ENCODE measurements at regions not wholly inside any gene's neighbourhood (a gene's known extent, or its start where the extent isn't known, plus 50 kb on each side); places are given as distances from the start of the nearest gene placed in this dataset.
"Not testable (repeated sequence)": the region's sequence is repeated elsewhere in the genome, so short reads cannot be mapped to it uniquely, and the experiment has no call there.

DNA sequence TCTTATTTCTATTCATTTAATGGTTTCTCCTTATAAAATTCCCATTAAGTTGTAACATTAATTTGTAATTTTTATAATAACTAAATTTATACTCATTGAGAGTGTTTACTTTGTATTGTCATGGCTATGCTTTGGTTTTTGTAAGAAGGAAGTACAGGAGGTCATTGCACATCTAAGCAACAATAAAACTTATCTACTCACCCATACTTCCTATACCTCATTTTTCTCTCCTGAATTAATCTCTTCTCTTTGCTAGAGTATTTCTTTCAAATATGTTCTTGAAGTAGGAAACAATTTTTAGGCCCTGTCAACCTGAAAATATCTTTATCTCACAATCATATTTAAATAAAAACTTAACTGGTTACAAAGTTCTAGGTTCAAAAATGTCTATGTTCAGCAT is 95.4 kb upstream of the WDR11 start:
- DNase-seq (ENCODE audit: low spot score) = no peak

DNA sequence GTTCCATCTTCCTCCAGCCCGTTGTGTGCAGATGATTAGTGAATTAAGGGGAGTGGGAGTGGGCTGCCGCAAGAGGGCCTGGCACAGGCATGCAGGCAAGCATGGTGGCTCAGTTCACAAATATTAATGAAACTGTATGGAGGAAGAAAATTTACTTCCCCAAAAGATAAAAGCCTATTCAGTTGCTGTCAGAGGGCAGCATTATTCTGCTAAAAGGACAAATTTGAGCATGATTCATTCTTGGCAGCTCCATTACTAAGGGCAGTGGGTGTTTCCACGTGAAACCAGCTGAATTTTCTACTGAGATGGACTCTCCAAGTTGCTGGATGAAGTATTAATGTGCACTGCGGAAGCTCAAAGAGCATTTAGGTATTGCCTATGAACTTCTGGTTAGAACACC is 90.9 kb upstream of the WDR11 start:
- DNase-seq (ENCODE audit: low spot score) = no peak

DNA sequence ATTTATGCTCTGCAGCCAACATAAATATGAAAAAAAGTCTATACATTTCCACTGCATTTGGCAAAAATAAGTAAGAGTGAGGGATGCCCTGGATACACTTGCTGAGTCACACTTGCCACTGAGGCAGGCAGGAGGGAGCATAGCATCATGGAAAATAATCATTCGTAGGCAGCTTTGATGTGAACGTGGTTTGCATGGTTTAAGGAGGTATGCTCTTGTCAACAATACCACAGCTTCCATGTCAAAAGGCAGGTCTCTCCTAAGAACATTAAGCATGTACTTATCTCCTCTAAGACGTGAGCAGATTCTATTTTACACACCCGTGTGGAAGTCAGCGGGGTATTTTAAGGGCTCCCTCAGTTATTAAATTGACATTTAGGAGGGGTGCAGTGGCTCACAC is 89.2 kb upstream of the WDR11 start:
- DNase-seq (ENCODE audit: low spot score) = no peak

DNA sequence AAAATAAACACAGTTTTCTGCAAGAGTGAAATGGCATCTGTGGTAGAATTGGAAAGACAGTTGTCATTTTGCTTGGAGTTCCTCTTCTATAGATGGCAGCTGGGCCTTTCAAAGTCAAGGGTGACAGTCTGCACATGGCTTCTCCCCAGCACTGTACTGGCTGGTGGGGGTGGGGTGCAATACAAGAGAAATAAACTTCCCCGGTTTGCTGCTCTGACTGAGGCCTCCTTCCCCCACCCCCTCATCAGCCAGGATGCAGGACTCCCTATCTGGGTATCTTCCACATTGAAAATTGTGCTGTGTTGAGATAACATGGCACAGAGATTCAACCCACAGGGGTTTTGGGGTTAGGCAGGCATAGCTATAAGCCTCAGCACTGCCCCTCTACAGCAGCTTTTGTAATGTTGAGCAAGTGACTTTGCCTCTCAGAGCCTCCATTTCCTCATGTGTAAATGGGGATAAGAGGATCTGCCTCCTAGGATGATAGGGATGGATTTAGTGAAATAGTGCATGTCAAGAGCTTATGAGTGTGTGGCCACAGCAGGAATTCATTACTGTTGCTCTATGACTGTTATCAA is 85.8 kb upstream of the WDR11 start:
- no peak for DNase-seq (ENCODE audit: low spot score)

GRCh38 chr10:120768227-120768626 is 82.9 kb upstream of the WDR11 start:
- DNase-seq (ENCODE audit: low spot score) = no peak

DNA sequence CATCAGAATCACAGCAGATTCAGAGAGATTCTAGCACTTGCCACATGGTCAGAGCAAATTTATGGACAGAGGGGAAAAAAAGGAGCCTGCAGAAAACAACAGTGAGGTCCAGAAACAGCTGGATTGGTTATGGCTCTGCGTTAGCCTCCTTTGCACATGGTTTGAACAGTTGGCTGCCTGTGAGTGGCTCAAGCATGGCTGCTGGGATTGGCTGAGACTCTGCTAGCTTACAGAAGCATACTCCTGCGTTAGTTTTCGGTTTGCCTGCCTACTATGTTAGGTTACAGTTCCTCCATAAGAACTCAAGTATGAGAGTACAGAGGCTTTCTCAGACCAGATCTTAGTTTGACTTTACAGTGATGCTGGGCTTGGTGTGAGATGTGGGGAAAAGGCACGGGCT is 80.7 kb upstream of the WDR11 start:
- DNase-seq (ENCODE audit: low spot score) = no peak

DNA sequence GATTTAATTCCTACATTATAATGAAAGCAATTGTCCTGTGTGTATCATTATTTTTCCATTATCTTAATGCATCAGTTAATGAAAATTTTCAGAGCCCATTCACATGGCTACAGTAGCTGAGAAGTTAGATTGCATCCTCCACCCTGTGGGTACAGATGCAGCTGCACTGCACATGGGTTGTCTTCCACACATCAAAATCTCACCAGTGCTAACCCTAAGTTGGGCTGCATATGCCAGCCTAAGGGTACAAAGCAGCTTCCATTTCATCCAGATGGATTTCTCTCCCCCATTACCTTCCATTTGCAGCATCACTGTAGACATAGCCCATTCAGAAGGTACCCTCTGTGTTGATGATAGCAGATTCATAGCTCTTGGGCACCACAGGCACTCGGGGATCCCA is 74.7 kb upstream of the WDR11 start:
- DNase-seq (ENCODE audit: low spot score) = no peak

GRCh38 chr10:120782336-120782735 is 68.8 kb upstream of the WDR11 start:
- DNase-seq (ENCODE audit: low spot score) = no peak

DNA sequence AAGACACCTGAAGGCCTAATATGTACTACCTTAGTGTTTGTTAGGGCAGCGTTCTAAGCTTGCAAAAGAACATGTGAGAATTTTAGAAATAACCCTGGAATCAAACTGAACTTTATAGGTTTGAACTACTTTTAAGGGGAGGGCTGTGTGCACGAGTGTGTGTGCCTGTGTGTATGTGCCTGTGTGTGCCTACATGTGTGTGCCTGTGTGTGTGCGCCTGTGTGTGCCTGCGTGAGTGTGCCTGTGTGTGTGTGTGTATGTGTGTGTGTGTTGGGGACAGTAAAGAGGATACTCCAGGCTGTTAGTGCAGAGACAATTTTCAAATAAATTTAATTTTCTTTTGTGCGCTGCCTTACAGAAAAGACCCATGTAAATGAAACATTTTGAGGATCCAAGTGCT is 68.1 kb upstream of the WDR11 start:
- DNase-seq (ENCODE audit: low spot score) = no peak

DNA sequence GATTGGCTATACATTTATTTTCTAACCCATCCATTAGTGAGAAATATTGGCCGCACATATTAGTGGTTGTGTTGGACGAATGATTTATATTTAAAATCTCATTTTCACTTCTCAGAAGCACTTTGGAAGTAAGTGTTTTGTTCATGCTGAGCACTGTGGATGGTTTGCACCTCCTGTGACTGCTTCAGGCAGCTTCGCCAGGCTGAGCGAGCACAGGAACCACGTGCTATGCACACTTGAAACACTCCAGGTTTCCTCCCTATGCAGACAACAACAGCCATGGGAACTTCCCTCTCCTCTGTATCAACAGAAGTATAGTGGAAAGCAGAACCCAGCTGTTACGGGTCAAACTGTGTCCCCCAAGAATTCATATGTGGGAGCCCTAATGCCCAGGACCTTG is 67.3 kb upstream of the WDR11 start:
- DNase-seq (ENCODE audit: low spot score) = no peak

- DNase-seq (ENCODE audit: low spot score) = no peak
Observed at GRCh38 chr10:120788771-120789170, 62.4 kb upstream of the WDR11 start.

DNA sequence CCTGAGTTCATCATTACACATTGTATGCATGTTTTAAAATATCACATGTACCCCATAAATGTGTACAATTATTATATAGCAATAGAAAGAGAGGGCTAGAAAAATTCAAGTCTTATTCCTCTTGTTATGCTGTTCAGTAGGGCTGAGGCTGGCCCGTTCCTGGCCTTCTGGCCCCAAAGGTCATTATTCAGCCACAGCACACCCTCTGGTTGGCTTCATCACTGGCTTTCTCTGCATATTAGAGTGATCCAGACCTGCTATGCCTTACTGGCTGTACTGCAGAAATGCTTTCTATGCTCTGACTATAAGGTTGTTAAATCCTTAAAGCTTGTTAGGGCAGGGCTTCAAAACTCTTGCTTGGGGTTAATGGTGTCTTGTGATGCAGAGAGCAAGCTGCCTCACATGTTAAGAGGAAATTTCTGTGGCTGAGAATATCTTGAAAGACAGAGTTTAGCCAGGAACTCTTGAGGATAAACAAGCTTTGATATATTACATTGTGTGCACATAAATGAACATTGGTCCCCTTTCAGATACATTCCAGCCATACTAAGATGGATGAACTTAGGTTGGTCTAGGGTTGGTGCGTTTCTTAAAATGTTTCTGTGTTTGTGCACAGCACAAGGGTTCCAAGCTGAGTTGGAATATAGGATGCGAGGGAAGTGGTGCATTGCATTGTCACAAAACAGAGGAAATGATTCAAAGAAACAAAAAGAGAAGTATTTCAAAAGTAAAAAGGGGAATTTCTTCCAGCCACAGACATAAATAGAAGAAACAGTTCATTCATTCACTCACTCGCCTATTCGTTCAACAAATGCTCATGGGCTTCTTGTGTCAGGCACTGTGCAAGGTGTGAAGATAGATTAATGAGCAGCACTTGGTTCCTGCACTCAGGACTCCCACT is 61.6 kb upstream of the WDR11 start:
- no peak for DNase-seq (ENCODE audit: low spot score)

- no peak for DNase-seq (ENCODE audit: low spot score)
Observed at GRCh38 chr10:120791316-120791715, 59.8 kb upstream of the WDR11 start.

DNA sequence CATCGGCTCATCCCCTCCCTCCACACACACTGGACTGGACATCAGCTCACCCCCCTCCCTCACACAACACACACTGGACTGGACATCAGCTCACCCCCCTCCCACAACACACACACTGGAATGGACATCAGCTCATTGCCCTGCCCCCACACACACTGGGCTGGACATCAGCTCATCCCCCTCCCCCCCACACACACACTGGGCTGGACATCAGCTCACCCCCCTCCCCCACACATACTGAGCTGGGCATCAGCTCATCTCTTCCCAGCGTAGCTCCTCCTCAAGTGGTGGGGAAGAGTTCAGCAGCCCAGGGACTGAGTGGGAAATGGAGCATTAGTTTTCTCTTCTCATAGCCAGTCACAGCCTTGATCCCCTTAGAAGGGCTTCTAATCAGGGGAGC is 58.1 kb upstream of the WDR11 start:
- DNase-seq (ENCODE audit: low spot score) = no peak

GRCh38 chr10:120794390-120794789 is 56.8 kb upstream of the WDR11 start:
- no peak for DNase-seq (ENCODE audit: low spot score)

DNA sequence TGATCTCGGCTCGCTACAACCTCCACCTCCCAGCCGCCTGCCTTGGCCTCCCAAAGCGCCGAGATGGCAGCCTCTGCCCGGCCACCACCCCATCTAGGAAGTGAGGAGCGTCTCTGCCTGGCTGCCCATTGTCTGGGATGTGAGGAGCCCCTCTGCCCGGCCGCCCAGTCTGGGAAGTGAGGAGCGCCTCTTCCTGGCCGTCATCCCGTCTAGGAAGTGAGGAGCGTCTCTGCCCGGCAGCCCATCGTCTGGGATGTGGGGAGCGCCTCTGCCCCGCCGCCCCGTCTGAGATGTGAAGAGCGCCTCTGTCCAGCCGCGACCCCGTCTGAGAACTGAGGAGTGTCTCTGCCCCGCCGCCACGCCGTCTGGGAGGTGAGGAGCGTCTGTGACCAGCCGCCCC is 52.9 kb upstream of the WDR11 start:
- not testable (repeated sequence) for DNase-seq (ENCODE audit: low spot score)

DNA sequence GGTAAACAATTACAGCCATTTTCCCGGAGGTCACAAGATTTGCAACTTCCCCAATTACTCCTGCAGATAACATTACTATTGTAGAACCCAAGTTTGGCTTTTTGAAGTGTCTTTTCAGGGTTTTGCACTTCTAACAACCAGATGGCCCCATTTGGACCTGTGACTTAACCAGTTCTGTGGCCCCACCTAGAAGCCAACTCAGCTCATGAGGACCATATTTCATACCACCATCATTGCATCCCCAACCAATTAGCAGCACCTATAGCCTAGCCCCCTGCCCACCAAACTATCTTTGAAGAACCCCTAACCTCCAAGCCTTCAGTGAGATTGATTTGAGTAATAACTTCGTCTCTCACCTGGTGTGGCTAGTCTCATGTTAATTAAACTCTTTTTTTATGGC is 51.3 kb upstream of the WDR11 start:
- no peak for DNase-seq (ENCODE audit: low spot score)

- no peak for DNase-seq (ENCODE audit: low spot score)
Observed at GRCh38 chr10:120800528-120801323, 50.4 kb upstream of the WDR11 start.
